OCI-LY1 (cell line): ENCODE measurements at regions not wholly inside any gene's neighbourhood (a gene's known extent, or its start where the extent isn't known, plus 50 kb on each side); places are given as distances from the start of the nearest gene placed in this dataset.

Experiments used
- EZH2 ChIP-seq: fragments of 200-600 bp; sonication (generic), shearing (Covaris generic); IDR thresholded peaks from 2 replicates; pipeline ENCODE4 v1.8.0; 2017; ENCODE audit warnings: borderline replicate concordance, mixed run types, mild to moderate bottlenecking, antibody characterized with exemption, low read length, moderate library complexity, mixed read lengths
- TF ChIP-seq, protein P1 (sequence below): fragments of 200-600 bp; sonication (generic), shearing (Covaris generic); IDR thresholded peaks from 2 replicates; pipeline ENCODE4 v1.5.1; 2017; ENCODE audit warnings: mild to moderate bottlenecking, antibody characterized with exemption, low read length, moderate library complexity, mixed read lengths

DNA sequence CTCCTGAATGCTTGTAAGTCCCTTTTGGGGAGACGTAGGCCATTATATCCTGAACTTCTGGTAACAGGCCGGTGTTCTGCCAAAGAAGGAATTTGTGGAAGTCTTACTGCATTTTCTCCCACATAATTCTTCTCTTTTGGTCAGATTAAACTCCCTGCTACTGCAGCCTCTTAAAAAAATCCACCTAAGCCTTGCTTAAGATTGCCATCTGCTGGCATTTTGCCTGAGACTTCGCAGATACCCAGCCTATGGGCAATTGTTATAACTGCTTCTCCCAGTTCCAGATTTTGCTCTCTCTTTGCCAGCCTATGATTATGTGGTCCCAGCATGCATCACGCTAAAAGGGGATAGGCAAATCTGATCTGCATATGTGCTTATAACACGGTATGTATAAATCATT lies 391.6 kb upstream of the CHD1 start:
- TF ChIP-seq, protein P1, sequence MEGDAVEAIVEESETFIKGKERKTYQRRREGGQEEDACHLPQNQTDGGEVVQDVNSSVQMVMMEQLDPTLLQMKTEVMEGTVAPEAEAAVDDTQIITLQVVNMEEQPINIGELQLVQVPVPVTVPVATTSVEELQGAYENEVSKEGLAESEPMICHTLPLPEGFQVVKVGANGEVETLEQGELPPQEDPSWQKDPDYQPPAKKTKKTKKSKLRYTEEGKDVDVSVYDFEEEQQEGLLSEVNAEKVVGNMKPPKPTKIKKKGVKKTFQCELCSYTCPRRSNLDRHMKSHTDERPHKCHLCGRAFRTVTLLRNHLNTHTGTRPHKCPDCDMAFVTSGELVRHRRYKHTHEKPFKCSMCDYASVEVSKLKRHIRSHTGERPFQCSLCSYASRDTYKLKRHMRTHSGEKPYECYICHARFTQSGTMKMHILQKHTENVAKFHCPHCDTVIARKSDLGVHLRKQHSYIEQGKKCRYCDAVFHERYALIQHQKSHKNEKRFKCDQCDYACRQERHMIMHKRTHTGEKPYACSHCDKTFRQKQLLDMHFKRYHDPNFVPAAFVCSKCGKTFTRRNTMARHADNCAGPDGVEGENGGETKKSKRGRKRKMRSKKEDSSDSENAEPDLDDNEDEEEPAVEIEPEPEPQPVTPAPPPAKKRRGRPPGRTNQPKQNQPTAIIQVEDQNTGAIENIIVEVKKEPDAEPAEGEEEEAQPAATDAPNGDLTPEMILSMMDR, result no peak
- TF ChIP-seq EZH2, result no peak
